SU-DHL-6 (cell line): ENCODE measurements at regions not wholly inside any gene's neighbourhood (a gene's known extent, or its start where the extent isn't known, plus 50 kb on each side); places are given as distances from the start of the nearest gene placed in this dataset.

ENCODE experiments used
- H2AFZ ChIP-seq: fragments of 200-600 bp; sonication (generic); 2 replicates; pipeline ENCODE4 v1.6.1; 2014; ENCODE audit warnings: low read depth, mild to moderate bottlenecking, moderate library complexity, mixed read lengths, antibody characterized with exemption, low read length; ENCODE audit not compliant: severe bottlenecking
- H3F3A ChIP-seq: fragments of 200-600 bp; shearing (Covaris generic); 2 replicates; pipeline ENCODE4 v1.6.0; 2016; ENCODE audit warnings: antibody characterized with exemption, mild to moderate bottlenecking; ENCODE audit not compliant: insufficient read depth
- H3K27ac ChIP-seq: fragments of 200-600 bp; sonication (generic); 2 replicates; pipeline ENCODE4 v1.5.1; 2016; ENCODE audit warnings: low read depth, mild to moderate bottlenecking, low read length, moderate library complexity, mixed read lengths
- H3K27me3 ChIP-seq: fragments of 200-600 bp; sonication (generic), shearing (Covaris generic); 2 replicates; pipeline ENCODE4 v1.6.0; 2014; ENCODE audit warnings: mild to moderate bottlenecking, low read length
- H3K36me3 ChIP-seq: fragments of 200-600 bp; sonication (generic); 2 replicates; pipeline ENCODE4 v1.6.1; 2014; ENCODE audit warnings: mild to moderate bottlenecking, low read length, mixed read lengths
- H3K4me2 ChIP-seq: fragments of 300-600, 200-600 bp; shearing (Covaris generic), sonication (generic); 2 replicates; pipeline ENCODE4 v1.6.0; 2014; ENCODE audit warnings: low read length, low read depth, mild to moderate bottlenecking; ENCODE audit not compliant: poor library complexity, severe bottlenecking
- H3K4me3 ChIP-seq: fragments of 200-600 bp; sonication (generic); 2 replicates; pipeline ENCODE4 v1.5.1; 2014; ENCODE audit warnings: antibody characterized with exemption, low read length, mild to moderate bottlenecking, mixed read lengths; ENCODE audit not compliant: insufficient read depth, poor library complexity, severe bottlenecking
- H3K79me2 ChIP-seq: fragments of 200-600 bp; sonication (generic); 2 replicates; pipeline ENCODE4 v1.6.1; 2014; ENCODE audit warnings: mild to moderate bottlenecking, low read length, moderate library complexity; ENCODE audit not compliant: insufficient read depth
- H3K9ac ChIP-seq: fragments of 200-600 bp; sonication (generic); 2 replicates; pipeline ENCODE4 v1.7.0; 2014; ENCODE audit warnings: mild to moderate bottlenecking, low read length
- H3K9me2 ChIP-seq: fragments of 200-600 bp; sonication (generic); replicated peaks from 2 replicates; pipeline ENCODE4 v1.6.1; 2014; ENCODE audit warnings: low read length; ENCODE audit not compliant: insufficient read depth
- H3K9me3 ChIP-seq: fragments of 200-600 bp; sonication (generic); 2 replicates; pipeline ENCODE4 v1.6.1; 2014; ENCODE audit warnings: low read length, mixed read lengths; ENCODE audit not compliant: insufficient read depth
- H4K20me1 ChIP-seq: fragments of 200-600 bp; sonication (generic); 2 replicates; pipeline ENCODE4 v1.6.1; 2014; ENCODE audit warnings: low read depth, mild to moderate bottlenecking, antibody characterized with exemption, low read length, moderate library complexity, mixed read lengths
- EZH2phosphoT487 ChIP-seq: fragments of 200-600 bp; sonication (generic), shearing (Covaris generic); conservative IDR thresholded peaks from 2 replicates; pipeline ENCODE4 v1.6.1; 2018; ENCODE audit warnings: mild to moderate bottlenecking, antibody characterized with exemption, low read length, moderate library complexity, mixed read lengths
- TF ChIP-seq, protein P1 (sequence below): fragments of 200-600 bp; sonication (generic); IDR thresholded peaks from one replicate; pipeline ENCODE4 v1.5.1; 2017; ENCODE audit warnings: antibody characterized with exemption, mild to moderate bottlenecking, low read length, moderate library complexity; ENCODE audit not compliant: insufficient read depth, poor library complexity, severe bottlenecking

DNA sequence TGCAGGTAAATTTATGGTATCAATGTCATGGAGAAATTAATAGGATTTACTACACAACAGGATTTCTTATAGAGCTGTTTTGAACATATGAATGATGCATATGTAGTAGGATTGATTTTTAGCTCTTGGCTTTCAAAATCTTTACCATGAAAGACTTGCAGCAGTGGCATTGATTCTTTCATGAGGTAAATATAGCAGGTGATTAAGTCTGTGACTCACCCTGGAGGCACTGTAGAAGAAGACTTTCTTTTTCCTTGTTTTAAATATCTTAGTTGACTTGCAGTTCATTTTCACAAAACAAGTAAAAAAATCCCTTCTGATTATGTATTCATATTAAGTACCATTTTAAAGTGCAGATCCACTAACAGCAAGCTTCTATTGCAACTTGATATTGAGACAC is 463.0 kb downstream of the FBXO15 start:
- no peaks in the 10 kb centered on the region for H3K36me3 ChIP-seq
- TF ChIP-seq, protein P1, sequence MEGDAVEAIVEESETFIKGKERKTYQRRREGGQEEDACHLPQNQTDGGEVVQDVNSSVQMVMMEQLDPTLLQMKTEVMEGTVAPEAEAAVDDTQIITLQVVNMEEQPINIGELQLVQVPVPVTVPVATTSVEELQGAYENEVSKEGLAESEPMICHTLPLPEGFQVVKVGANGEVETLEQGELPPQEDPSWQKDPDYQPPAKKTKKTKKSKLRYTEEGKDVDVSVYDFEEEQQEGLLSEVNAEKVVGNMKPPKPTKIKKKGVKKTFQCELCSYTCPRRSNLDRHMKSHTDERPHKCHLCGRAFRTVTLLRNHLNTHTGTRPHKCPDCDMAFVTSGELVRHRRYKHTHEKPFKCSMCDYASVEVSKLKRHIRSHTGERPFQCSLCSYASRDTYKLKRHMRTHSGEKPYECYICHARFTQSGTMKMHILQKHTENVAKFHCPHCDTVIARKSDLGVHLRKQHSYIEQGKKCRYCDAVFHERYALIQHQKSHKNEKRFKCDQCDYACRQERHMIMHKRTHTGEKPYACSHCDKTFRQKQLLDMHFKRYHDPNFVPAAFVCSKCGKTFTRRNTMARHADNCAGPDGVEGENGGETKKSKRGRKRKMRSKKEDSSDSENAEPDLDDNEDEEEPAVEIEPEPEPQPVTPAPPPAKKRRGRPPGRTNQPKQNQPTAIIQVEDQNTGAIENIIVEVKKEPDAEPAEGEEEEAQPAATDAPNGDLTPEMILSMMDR, result no peak
- no peak for TF ChIP-seq EZH2phosphoT487
- no peaks in the 10 kb centered on the region for H3F3A ChIP-seq
- H3K4me2 ChIP-seq, result no peak overlapping the region
- H3K79me2 ChIP-seq, result no peaks in the 10 kb centered on the region
- H3K9me2 ChIP-seq, result no peaks in the 10 kb centered on the region
- no peak overlapping the region for H2AFZ ChIP-seq
- H3K9me3 ChIP-seq, result no peaks in the 10 kb centered on the region
- no peak overlapping the region for H3K27ac ChIP-seq
- no peak overlapping the region for H3K9ac ChIP-seq
- H3K27me3 ChIP-seq, result no peaks in the 10 kb centered on the region
- no peaks in the 10 kb centered on the region for H4K20me1 ChIP-seq
- no peak overlapping the region for H3K4me3 ChIP-seq

DNA sequence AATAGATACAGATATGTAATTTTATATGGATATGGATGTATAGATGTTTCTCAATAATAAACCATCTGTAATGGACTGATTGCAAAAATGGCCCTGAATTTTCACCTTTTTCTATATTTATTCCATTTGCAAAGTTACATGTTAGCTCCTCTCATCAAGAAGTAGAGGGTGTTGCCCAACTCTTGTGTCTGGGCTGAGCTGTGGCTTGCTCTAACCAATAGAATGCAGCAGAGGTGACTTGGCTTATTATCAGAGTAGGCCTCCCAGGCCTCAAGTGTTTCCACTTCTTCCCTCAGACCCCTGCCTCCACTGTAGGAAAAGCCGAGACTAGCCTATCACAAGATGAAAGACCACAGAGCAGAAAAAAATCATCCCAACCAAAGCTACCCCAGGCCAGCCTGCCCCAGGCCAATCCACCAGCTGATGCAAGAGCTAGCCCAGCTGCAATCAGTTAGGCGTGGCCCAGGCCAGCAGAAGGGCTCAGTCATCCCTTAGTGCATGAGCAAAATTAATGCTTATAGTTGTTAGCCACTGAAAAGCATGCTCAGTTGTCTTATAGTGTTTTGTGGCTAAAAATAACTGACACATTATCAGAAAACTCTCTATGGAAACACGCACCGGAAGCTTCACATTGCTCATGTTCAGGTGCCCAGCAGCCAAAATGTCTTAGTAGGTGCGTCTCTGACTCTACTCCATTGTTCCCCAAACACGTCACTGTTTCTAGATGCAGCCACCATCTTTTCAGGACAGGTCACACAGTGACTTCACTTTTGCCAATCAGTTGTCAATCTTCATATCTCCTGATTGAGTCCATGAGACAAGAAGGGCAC is 464.0 kb downstream of the FBXO15 start:
- TF ChIP-seq, protein P1, result no peak
- TF ChIP-seq EZH2phosphoT487, result no peak
- Histone ChIP-seq H3K36me3 (no peaks in the 10 kb centered on the region), H3K9me3 (no peaks in the 10 kb centered on the region), H4K20me1 (no peaks in the 10 kb centered on the region), H3F3A (no peaks in the 10 kb centered on the region), H3K9ac (no peak overlapping the region), H3K79me2 (no peaks in the 10 kb centered on the region), H2AFZ (no peak overlapping the region), H3K27ac (no peak overlapping the region), H3K9me2 (no peaks in the 10 kb centered on the region), H3K27me3 (no peaks in the 10 kb centered on the region), H3K4me2 (no peak overlapping the region), H3K4me3 (no peak overlapping the region)

DNA sequence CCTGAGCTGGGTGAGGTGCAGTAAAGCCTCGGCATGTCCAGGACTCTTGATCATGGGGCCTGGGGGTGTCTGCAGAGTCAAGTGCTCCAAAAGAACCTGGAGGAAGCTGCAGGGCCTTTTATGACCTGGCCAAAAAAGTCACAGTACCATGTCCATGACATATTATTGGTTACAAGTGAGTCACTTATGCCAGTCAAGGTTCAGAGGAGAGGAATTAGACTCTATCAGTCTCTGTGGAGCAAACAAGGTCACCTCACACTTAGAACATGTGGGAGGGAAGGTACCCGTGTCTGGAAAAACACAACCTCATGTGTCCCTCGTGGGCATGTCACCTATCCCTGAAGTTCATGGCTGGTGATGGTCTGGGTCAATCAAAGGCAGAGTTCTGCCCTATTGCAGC is 465.7 kb downstream of the FBXO15 start:
- no peak overlapping the region for H3K4me3 ChIP-seq
- no peaks in the 10 kb centered on the region for H3K79me2 ChIP-seq
- no peaks in the 10 kb centered on the region for H3K36me3 ChIP-seq
- H3K9me3 ChIP-seq, result no peaks in the 10 kb centered on the region
- no peaks in the 10 kb centered on the region for H3F3A ChIP-seq
- H3K9me2 ChIP-seq, result no peaks in the 10 kb centered on the region
- no peaks in the 10 kb centered on the region for H4K20me1 ChIP-seq
- TF ChIP-seq, protein P1, result no peak
- no peak for TF ChIP-seq EZH2phosphoT487
- no peaks in the 10 kb centered on the region for H3K27me3 ChIP-seq
- no peak overlapping the region for H3K27ac ChIP-seq
- no peak overlapping the region for H3K9ac ChIP-seq
- no peak overlapping the region for H2AFZ ChIP-seq
- H3K4me2 ChIP-seq, result no peak overlapping the region
